HK-2 (cell line): ENCODE measurements at regions not wholly inside any gene's neighbourhood (a gene's known extent, or its start where the extent isn't known, plus 50 kb on each side); places are given as distances from the start of the nearest gene placed in this dataset.
"Not testable (repeated sequence)": the region's sequence is repeated elsewhere in the genome, so short reads cannot be mapped to it uniquely, and the experiment has no call there.

ENCODE experiments used
- DNase-seq: peaks from one replicate; pipeline ENCODE4 v3.0.0-alpha.2; 2018; ENCODE audit not compliant: unreplicated experiment

DNA sequence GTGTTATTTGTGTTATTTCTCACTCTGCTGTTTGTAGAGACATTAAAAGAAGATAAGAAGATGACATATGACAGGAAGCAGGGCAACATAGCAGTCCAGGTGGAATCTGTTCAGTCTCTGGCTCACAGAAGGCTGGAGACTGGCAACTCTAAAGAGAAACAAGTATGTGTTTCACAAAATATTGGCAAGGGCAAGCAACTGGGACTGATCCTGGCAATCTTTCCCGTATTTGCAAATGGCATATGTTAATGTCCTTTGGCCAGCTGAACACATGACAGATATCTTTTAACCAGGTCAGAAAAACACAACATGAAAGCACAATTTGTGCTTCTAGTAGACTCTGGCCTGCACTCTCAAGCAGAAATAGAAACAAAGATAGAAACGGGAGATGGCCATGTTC, 1354.1 kb upstream of the EPHA6 start:
- no peak for DNase-seq

DNA sequence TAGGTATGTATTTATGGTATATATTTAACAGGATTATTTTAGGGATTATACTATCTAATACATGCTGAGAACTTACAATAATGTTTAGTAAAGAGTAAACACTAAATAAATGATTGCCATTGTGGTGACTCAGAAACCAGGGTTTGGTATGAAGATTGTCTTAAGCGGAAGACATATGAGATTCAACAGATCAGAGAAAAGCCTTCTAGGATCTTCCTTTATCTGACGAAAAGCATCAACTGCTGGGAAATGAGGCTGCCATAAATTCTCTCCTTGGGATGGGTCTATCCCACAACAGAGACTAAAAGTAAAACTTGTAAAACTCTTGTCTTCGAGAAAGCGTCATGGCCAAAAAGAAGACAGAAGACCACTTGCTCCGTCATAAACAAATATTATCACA, 1352.2 kb upstream of the EPHA6 start:
- no peak for DNase-seq

DNA sequence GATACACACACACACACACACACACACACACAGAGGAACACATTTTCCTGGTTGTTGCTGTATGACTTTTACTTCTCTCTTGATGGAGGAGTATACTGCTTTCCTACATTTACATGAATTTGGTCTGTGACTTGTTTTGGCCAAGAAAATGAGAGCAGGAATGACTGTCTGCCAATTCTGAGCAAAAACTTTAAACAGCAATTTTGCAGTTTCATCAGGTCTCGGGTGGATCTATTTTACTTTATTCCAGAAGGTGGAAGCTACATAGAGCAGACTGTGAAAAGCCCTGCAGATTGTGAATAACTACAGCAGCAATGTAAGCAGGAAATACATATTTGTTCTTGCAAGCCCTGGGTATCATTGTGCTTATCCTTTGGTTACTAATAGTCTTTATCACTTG, 1350.0 kb upstream of the EPHA6 start:
- no peak for DNase-seq

DNA sequence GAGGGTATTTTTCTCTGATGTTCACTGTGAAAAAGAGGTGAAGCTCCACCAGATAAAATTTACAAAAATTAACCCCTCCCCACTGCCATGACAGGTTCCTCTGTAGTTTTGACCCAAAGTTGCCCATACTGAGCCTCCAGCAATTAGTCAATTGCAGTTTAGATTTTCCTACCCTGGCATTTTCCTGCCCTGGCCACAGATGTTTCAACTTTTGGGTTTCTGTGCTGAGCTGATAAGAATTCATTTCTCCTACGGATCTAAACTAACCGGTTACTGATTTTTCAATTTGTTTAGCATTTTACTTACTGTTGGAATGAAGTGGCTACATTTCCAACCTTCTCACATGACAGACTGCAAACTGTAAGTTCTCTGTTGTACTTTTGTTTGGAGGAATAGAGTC, 1346.1 kb upstream of the EPHA6 start:
- no peak for DNase-seq

DNA sequence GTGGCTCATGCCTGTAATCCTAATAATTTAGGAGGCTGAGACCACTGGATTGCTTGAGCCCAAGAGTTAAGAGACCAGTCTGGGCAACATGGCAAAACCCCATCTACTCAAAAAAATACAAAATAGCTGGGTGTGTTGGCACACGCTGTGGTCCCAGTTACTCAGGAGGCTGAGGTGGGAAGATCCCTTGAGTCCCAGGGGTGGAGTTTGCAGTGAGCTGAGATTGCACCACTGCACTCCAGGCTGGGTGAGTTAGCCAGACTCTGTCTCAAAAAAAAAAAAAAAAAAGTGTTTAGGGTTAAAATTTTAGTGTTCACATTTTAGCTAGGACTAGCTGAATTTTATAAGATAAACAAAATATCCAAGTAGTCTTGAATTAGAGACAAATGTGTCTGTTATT, 1340.1 kb upstream of the EPHA6 start:
- DNase-seq = no peak

DNA sequence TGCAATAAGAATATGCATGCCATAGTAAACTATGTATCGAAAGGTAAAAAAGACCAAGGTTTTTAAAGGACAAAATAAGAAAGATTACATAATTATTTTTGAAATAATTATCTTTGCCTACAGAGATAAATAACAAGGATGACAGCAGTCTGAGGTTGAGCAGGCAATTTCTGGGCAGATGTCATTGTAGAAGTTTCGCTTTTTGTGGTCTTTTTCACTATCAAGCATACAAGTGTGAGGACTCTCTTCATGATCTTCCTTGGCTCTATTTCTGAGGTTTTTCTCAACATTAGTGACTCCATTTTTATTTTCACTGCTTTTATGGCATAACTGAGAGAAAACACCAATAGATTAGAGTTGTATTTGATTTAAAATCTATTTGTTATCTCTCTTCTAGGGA, 1337.9 kb upstream of the EPHA6 start:
- no peak for DNase-seq

DNA sequence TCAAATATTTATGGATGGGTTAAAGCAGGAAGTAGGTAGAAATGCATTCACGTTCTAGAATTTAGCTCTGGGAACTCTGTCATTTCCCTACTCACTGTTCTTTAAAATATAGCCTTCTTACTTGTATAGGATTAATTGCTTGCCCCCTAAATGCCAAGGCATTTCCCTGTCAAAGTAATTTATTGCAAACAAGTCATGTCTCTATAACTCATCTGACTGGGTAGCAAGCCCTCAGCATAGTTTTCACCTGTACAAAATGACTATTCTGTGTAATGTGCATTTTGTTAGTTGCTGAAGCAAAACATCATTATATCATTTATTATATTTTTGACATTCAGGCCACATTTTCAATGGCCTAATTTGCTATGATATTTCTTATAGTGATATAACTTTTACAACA, 1308.2 kb upstream of the EPHA6 start:
- no peak for DNase-seq

DNA sequence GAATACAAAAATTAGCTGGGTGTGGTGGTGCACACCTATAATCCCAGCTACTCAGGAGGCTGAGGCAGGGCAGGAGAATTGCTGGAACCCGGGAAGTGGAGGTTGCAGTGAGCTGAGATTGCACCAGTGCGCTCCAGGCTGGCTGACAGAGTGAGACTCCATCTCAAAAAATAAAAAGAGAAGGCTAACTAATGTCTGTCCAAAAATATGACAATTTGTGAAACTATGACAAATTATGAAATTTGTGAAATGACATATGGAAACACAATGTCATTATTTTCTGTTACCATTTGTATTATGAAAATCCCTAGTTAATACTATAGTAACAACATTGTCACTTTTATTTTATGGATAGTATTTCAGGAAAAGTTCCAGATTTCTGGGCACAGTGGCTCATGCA, 1306.3 kb upstream of the EPHA6 start:
- DNase-seq = no peak

DNA sequence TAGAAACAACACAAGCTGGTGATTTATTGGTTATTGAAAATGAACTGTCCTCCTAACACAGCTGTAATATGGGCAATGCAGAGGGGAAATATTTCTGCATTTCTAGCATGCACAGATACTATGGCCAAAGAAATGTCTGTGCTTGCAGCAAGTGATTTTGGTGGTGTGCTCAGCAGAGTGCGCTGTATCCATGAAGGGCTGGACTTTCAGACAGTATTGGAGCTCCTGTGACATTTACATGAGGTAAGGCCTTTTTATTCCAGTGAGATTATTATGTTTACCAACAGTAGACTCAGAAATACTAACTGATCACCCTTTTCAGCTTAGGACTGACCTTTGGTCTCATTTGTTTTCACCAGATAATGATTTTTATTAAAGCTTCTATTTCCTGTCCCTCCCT, 1302.6 kb upstream of the EPHA6 start:
- DNase-seq = no peak

DNA sequence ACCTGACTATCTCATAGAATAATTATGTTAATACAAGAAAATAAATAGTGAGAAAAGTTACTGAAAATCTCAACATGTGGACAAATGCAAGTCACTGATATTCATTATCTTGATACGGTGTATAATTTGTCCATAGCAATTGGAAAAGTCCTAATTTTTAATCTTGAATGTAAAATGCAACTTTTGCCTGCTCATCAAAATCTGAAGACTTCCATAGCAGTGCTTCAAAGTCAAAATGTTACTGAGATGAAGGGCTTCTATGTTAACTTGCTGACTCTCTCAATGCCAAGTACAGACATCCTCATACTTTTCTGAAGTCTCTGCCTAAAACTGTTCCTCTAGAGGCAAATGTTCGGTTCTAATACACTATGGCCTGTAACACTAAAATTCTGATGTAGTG, 1300.1 kb upstream of the EPHA6 start:
- no peak for DNase-seq

DNA sequence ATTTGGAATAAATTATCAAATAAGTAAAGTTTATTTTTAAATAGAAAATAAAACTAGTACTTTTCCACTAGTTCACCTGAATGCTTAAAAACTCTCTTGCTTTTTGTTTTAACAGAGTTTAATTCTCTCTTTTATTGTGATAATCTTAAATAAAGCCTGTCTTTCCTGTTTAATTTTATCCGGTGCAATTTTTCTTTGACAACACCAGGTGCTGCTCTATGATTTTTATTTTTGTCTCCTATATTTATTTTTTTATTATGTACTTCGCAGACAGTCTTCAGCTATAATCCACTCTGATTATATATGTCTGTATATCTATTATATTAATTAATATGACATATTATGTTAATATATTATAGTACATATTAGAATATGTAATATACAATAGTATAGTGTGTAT, 1293.0 kb upstream of the EPHA6 start:
- no peak for DNase-seq

DNA sequence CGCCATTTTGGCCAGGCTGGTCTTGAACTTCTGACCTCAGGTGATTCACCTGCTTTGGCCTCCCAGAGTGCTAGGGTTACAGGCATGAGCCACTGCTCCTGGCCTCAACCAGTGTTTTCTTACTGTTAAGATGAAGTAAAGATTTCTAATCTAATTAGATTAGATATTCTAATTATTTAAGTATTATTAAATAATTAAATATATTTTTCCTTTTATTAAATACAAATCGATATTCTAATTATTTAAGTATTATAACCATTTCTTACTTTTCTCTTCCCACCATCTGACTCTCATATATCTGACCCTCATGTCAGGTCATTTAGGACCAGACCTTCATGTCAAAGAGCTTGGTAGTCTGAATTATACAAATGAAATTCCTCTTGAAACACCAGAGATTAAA, 1291.9 kb upstream of the EPHA6 start:
- no peak for DNase-seq

DNA sequence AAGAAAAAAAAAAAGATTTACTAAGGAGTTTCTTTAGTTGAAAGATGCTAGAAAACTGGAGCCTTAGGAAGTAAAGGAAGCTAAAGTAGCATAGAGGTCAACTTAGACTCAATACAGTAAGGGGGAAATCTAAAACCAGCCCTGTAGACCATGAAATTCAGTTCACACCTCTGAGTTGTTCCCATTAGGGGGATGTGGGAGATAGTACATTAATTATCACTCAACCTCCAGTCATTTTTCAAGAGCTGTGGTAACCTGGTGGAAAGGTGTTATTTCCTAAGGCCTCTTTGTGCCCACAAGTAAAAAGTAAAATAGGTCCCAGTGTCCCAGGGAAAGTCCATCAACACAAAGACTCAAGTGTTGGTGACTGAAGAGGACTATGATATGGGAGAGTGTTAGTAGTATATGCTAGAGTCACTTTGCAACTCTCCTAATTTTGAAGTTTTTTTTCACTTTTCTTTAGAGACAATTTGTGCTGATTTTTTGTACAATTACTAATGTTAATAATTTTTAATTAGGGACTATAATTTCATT, 1274.4 kb upstream of the EPHA6 start:
- DNase-seq = no peak

DNA sequence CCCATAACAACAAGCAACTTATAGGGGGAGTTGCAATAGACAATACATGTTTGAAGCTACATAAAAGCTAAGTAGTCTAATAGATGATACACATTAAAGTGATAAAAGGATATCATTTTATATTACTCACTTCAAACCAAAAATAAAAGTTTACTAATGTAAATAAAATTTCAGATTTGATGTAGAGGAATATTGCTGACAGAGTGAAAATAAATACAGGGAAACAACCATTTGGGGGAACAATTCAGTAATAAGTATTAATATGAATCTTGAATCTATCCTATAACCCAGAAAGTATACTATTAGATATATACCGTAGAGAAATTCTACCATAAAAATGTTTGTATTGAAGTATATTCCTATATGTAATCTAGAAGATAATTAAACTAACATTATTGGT, 1248.9 kb upstream of the EPHA6 start:
- DNase-seq = no peak

DNA sequence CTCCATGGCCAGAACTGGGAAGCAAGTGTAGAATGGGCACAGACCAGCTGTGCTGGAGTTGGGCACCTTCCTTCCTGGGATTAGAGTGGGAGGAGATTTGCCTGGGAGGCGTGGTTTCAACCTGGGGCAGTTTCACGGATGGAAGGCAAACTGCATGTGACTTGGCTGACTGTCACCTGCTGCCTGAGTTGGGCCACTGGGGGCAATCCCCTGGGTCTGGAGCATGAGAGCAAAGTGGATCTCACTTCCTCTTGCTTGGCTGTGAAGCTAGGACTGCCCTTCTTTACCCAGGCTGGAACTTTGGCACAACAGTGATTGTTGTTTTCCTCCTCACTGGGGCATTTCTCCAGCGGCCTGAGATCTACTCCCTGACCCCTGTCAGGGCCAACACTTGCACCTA, 1247.0 kb upstream of the EPHA6 start:
- no peak for DNase-seq

DNA sequence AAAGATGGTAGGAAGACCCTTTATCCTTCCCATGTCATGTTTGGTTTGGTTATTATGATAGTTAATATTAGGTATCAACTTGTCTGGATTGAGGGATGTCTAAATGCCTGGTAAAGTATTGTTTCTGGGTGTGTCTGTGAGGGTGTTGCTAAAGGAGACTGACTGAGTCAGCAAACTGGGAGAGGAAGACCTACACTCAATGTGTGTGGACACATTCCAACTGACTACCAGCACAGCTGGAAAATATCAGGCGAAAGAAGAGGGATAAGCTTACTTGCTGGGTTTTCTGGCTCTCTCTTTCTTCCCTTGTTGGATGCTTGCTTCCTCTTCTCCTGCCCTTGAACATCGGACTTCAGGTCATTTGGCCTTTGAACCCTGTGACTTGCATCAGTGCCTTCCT, 1227.6 kb upstream of the EPHA6 start:
- no peak for DNase-seq

DNA sequence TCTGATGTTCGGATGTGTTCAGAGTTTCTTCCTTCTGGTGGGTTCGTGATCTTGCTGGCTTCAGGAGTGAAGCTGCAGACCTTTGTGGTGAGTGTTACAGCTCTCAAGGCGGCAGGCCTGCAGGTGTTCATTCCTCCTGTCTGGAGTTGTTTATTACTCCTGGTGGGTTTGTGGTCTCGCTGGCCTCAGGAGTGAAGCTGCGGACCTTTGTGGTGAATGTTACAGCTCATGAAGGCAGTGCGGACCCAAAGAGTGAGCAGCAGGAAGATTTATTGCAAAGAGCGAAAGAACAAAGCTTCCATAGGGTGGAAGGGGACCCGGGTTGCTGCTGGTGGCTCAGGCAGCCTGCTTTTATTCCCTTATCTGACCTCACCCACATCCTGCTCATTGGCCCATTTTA, 1226.8 kb upstream of the EPHA6 start:
- not testable (repeated sequence) for DNase-seq

DNA sequence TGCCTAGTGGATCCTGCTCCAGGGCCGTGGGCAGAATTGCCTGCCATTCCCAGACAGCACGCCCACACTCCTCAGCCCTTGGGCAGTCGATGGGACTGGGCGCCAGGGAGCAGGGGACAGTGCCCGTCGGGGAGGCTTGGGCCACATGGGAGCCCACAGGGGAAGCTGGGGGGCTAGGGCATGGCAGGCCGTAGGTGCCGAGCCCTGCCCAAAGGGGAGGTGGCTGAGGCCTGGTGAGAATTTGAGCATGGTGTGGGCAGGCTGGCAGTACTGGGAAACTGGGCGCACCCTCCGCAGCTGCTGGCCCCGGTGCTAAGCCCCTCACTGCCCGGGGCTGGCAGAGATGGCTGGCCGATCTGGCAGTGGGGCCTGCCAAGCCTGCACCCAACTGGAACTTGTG, 1225.9 kb upstream of the EPHA6 start:
- no peak for DNase-seq

DNA sequence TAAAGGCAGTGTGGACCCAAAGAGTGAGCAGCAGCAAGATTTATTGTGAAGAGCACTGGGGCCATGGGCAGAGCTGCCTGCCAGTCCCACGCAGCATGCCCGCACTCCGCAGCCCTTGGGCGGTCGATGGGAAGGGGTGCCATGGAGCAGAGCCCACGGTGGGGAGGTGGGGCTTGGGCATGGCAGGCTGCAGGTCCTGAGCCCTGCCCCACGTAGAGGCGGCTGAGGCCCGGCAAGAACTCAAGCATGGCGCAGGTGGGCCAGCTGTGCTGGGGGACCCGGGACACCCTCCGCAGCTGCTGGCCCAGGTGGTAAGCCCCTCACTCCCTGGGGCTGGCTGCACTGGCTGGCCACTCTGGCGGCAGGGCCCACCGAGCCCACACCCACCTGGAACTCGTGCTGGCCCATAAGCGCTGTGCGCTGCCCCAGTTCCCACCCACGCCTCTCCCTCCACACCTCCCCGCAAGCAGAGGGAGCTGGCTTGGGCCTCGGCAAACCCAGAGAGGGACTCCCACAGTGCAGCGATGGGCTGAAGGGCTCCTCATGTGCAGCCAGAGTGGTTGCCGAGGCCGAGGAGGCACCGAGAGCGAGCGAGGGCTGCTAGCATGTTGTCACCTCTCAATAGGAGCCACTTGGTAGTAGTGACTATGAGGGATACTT, 1218.8 kb upstream of the EPHA6 start:
- no peak for DNase-seq

DNA sequence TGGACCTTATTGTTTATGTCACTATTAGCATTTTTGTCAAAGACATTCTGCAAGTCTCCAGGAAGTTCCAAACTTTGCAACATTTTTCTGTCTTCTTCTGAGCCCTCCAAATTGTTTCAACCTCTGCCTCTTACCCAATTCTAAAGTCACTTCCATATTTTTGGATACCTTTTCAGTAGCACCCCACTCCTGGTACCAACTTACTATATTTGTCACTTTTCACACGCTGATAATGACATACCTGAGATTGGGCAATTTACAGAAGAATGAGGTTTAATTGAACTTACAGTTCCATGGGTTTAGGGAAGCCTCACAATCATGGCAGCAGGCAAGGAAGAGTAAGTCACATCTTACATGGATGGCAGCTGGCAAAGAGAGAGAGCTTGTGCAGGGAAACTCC, 1206.5 kb upstream of the EPHA6 start:
- DNase-seq = no peak

DNA sequence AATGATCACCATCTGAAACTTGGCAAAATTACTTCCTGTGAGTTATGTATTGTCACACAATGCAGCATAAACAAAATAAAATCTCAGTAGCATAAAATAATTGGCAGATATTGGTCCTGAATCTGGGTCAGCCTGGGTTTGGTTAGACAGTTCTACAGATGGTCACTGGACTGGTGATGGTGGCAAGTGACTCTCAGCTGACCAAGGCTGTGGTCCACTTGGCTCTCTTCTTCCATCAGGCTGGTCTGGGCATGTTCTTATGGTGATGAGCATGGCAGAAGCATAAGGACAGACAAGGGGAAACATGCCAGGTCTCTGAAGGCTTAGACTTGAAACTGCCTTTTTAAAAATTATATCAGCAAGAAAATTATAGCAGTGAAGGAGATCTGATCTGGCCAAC, 1205.0 kb upstream of the EPHA6 start:
- DNase-seq = no peak

DNA sequence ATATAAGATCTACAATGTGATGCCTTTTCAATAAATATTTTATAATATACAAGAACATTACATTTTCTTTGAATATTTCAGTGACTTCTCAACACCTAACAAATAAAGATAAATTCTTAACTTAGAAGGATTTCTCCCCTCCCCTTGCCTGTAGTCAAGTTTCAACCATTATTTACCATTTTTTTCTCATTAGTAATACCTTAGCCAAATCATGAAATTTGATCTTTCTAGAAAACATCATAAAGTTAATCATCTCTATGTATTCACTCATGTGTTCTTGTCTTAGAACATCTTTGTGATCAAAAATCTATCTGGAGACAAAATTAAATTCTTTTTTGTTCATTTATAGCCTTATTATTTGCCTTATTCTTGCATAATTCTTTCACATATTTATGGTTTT, 1201.8 kb upstream of the EPHA6 start:
- DNase-seq = no peak

DNA sequence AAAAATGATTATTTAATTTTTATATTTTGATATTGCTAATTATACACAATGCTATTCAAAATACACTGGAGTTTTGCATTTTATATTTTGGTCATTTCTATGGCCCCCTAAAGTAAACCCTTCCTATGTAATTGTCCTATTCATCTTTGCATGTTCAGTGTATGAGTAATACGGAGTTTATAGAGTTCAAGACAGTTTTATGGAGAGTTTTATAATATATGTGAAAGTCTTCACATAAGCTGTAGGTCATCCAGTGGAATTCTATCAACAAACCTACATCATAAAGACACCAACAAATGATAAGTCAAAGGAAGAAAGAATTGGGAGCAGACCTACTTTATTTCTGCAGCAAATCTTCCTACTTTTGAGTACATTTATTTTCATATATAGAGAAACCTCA, 1200.4 kb upstream of the EPHA6 start:
- no peak for DNase-seq

DNA sequence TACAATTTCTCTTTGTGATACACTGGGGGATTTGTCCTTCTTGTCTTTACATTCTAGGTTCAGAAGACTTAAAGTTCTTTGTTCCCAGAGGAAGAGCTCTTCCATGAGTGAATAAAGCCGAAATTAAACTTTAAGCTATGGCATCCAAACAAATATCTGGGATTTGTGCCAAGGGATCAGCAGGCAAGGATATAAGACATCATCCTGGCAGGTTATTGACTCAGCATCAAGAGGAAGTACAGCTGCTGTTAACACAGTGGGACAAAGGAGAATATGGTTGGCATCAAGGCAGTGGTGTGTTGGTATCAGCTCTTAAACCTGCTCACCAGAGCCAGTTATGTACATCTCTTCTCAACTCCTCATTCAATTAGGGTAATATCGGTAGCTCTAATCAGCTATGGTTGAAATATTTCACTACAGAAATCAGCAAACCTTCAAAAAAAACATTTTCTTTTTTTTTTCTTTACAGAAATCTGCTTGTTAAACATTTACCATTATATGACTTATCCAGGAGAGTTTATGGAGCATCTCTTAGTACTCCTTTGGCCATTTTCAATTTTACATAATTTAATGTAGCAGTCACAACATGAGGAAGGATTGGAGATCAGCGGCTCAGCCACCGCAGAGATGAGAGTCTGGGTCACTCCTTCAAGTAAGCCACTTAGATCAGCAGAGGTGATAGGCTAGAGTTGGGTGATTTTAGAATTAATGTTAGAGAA, 1198.6 kb upstream of the EPHA6 start:
- peak; percentile 24 for DNase-seq
